ENCODE measurements at regions not wholly inside any gene's neighbourhood (a gene's known extent, or its start where the extent isn't known, plus 50 kb on each side); places are given as distances from the start of the nearest gene placed in this dataset.

DNA sequence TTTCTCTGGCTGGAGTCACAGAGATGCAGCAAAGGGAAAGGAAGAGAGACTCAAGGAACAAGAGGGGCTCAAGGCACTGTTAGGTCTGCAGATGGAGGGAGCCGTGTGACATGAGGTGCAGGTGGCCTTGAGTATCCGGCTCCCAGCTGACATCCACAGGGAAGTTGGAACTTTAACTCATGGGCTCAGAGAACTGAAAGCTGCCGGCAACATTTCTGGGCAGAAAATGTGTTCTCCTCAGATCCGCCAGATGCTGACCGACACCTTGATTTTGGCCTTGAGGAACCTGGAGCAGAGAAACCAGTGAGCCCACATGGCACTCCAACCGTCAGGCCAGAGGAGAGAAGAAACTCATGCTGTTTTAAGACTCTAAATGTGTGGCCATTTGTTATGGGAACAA lies 258.1 kb upstream of the IRX2 start:
- in situ Hi-C loops (cut with HindIII; ENCODE audit: low sequenced_read_pairs), result no loop called here
- no peak for DNase-seq (ENCODE audit: low read depth)
- TF ChIP-seq CTCF (IDR thresholded peaks at IDR 0.05; ENCODE audit: low read depth, low read length, missing control alignments), result no peak
- H3K4me3 ChIP-seq (ENCODE audit: low read depth, low read length), result no peak overlapping the region

- no peak for TF ChIP-seq CTCF (IDR thresholded peaks at IDR 0.05; ENCODE audit: low read depth, low read length, missing control alignments)
- no peak overlapping the region for H3K4me3 ChIP-seq (ENCODE audit: low read depth, low read length)
- in situ Hi-C loops (cut with HindIII; ENCODE audit: low sequenced_read_pairs), result no loop called here
- DNase-seq (ENCODE audit: low read depth), result no peak
Observed at GRCh38 chr5:3007577-3007976, 256.1 kb upstream of the IRX2 start.

- in situ Hi-C loops (cut with HindIII; ENCODE audit: low sequenced_read_pairs), result no loop called here
- no peak for DNase-seq (ENCODE audit: low read depth)
Observed at GRCh38 chr5:3006961-3007551, 255.6 kb upstream of the IRX2 start.

GRCh38 chr5:3006526-3006925 lies 255.0 kb upstream of the IRX2 start:
- no peak overlapping the region for H3K4me3 ChIP-seq (ENCODE audit: low read depth, low read length)
- no peak for TF ChIP-seq CTCF (IDR thresholded peaks at IDR 0.05; ENCODE audit: low read depth, low read length, missing control alignments)
- in situ Hi-C loops (cut with HindIII; ENCODE audit: low sequenced_read_pairs), result no loop called here
- DNase-seq (ENCODE audit: low read depth), result no peak

More at GRCh38 chr5:3006961-3007551, 255.6 kb upstream of the IRX2 start:
- no peak overlapping the region for H3K4me3 ChIP-seq (ENCODE audit: low read depth, low read length)
- TF ChIP-seq CTCF (IDR thresholded peaks at IDR 0.05; ENCODE audit: low read depth, low read length, missing control alignments), result no peak

- in situ Hi-C loops (cut with HindIII; ENCODE audit: low sequenced_read_pairs), result no loop called here
- H3K4me3 ChIP-seq (ENCODE audit: low read depth, low read length), result no peak overlapping the region
- DNase-seq (ENCODE audit: low read depth), result no peak
- TF ChIP-seq CTCF (IDR thresholded peaks at IDR 0.05; ENCODE audit: low read depth, low read length, missing control alignments), result no peak
Observed at GRCh38 chr5:3004361-3005080, 253.0 kb upstream of the IRX2 start.

DNA sequence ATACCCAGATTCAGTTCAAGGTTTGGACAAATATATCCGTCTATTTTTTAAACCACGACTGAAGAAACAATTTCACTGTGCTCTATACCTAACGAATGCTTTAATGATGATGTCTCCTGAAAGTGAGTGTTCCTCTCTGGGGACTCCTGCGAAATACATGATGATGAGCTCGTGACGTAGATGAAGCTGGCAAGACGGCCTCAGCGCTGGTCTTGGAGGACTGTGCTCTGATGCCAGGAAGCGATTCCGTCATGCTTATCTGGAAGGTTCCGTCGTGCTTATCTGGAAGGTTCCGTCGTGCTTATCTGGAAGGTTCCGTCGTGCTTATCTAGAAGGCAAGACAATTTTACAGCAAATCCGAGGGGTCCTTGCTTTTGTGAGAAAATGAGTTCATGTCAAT lies 250.8 kb upstream of the IRX2 start:
- DNase-seq (ENCODE audit: low read depth), result no peak
- in situ Hi-C loops (cut with HindIII; ENCODE audit: low sequenced_read_pairs), result no loop called here
- TF ChIP-seq CTCF (IDR thresholded peaks at IDR 0.05; ENCODE audit: low read depth, low read length, missing control alignments), result no peak
- H3K4me3 ChIP-seq (ENCODE audit: low read depth, low read length), result no peak overlapping the region

Data from astrocyte of the cerebellum (primary cell).